GM12878 (cell line): ENCODE measurements at regions not wholly inside any gene's neighbourhood (a gene's known extent, or its start where the extent isn't known, plus 50 kb on each side); places are given as distances from the start of the nearest gene placed in this dataset.
A peak's percentile ranks its signal among the peaks of the same experiment; 100 is the strongest.

Source experiments
- IKZF1 ChIP-seq: fragments of 450-650 bp; conservative IDR thresholded peaks from 2 replicates; pipeline ENCODE4 v1.6.1; 2017; ENCODE audit warnings: antibody characterized with exemption, mild to moderate bottlenecking
- IKZF2 ChIP-seq, 2 experiments: fragments of 450-650 bp; IDR thresholded peaks; 2 replicates each; pipeline ENCODE4 v1.6.1; 2017; ENCODE audit warnings: mild to moderate bottlenecking in 2 of 2, moderate library complexity in 2 of 2
- JUND ChIP-seq: IDR thresholded peaks from 2 replicates; pipeline ENCODE4 v1.6.1; 2012; ENCODE audit warnings: low read depth, mild to moderate bottlenecking, low read length, improper control_type of control experiment, moderate library complexity
- MEF2A ChIP-seq: IDR thresholded peaks from 2 replicates; pipeline ENCODE4 v1.6.1; 2011; ENCODE audit warnings: low read depth, mild to moderate bottlenecking, low read length, moderate library complexity; ENCODE audit not compliant: insufficient read depth
- MTA2 ChIP-seq: fragments of 450-650 bp; IDR thresholded peaks from 2 replicates; pipeline ENCODE4 v1.6.1; 2016; ENCODE audit warnings: low read depth, mild to moderate bottlenecking, moderate library complexity
- NBN ChIP-seq: fragments of 450-650 bp; IDR thresholded peaks from 2 replicates; pipeline ENCODE4 v1.6.1; 2016
- NFIC ChIP-seq: IDR thresholded peaks from 2 replicates; pipeline ENCODE4 v1.6.1; 2012; ENCODE audit warnings: low read depth, mild to moderate bottlenecking, inconsistent platforms, low read length, moderate library complexity
- POU2F2 ChIP-seq: IDR thresholded peaks from 3 replicates; pipeline ENCODE4 v1.6.1; 2011; ENCODE audit warnings: low read depth, mild to moderate bottlenecking, low read length, borderline replicate concordance
- ZNF24 ChIP-seq: fragments of 450-650 bp; IDR thresholded peaks from 2 replicates; pipeline ENCODE4 v1.6.1; 2017; ENCODE audit warnings: antibody characterized with exemption, mild to moderate bottlenecking
- ZNF384 ChIP-seq: IDR thresholded peaks from 2 replicates; pipeline ENCODE4 v1.6.1; 2012; ENCODE audit warnings: low read depth, mild to moderate bottlenecking, low read length, improper control_type of control experiment, borderline replicate concordance
- TF ChIP-seq, protein P1 (sequence below): fragments of 450-650 bp; IDR thresholded peaks from 2 replicates; pipeline ENCODE4 v1.6.1; 2017; ENCODE audit warnings: mild to moderate bottlenecking, moderate library complexity
- TF ChIP-seq, protein P2 (sequence below): fragments of 450-650 bp; IDR thresholded peaks from 2 replicates; pipeline ENCODE4 v1.6.1; 2017; ENCODE audit warnings: low read depth, mild to moderate bottlenecking, moderate library complexity
- TF ChIP-seq, protein P3 (sequence below): IDR thresholded peaks from 2 replicates; pipeline ENCODE4 v1.6.1; 2012; ENCODE audit warnings: mild to moderate bottlenecking, low read depth, low read length

DNA sequence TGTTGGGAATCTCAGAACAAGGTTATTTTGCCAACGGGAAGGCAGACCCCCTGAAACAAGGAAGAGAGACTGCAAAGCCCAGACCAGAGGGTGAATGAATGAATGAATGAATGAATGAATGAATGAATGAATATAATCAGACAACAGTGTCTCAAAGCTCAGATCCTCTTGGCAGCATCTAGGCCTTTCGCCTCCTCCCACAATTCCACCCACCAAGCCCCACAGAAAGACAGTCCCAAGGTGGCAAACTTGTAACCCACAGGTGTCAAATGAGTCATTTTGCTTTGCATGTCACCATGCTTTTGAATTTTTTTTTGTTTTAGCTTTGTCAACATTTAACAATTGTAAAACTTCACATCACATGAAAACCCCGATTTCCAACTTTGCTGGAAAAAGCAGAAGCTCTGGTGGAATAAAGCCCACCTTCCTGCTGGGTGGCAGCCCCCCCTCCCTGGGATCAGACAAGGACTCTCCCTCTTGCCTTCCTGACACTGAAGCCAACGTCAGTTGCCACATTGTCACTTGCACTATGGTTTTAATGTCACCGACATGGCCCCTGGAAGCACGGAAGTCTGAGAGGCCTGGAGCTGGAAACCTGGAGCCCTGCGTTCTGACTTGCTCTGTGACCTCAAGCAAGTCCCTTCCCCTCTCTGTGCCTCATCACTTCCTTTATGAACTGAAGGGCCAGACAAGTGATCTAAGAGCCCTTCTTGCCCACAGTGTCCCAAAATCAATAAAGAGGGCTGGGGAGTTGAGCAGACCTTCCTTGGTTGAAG is 134.6 kb upstream of the RUNX3 start (continued):
- TF ChIP-seq, protein P1, sequence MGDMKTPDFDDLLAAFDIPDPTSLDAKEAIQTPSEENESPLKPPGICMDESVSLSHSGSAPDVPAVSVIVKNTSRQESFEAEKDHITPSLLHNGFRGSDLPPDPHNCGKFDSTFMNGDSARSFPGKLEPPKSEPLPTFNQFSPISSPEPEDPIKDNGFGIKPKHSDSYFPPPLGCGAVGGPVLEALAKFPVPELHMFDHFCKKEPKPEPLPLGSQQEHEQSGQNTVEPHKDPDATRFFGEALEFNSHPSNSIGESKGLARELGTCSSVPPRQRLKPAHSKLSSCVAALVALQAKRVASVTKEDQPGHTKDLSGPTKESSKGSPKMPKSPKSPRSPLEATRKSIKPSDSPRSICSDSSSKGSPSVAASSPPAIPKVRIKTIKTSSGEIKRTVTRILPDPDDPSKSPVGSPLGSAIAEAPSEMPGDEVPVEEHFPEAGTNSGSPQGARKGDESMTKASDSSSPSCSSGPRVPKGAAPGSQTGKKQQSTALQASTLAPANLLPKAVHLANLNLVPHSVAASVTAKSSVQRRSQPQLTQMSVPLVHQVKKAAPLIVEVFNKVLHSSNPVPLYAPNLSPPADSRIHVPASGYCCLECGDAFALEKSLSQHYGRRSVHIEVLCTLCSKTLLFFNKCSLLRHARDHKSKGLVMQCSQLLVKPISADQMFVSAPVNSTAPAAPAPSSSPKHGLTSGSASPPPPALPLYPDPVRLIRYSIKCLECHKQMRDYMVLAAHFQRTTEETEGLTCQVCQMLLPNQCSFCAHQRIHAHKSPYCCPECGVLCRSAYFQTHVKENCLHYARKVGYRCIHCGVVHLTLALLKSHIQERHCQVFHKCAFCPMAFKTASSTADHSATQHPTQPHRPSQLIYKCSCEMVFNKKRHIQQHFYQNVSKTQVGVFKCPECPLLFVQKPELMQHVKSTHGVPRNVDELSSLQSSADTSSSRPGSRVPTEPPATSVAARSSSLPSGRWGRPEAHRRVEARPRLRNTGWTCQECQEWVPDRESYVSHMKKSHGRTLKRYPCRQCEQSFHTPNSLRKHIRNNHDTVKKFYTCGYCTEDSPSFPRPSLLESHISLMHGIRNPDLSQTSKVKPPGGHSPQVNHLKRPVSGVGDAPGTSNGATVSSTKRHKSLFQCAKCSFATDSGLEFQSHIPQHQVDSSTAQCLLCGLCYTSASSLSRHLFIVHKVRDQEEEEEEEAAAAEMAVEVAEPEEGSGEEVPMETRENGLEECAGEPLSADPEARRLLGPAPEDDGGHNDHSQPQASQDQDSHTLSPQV: no peak
- TF ChIP-seq ZNF384 (peak; percentile 38; the same call in 1 of the 2 replicates), POU2F2 (peak; percentile 53; the same call in 1 of the 3 replicates), JUND (peak; percentile 47; the same call in 1 of the 2 replicates), MTA2 (peak; percentile 60; the same call in 1 of the 2 replicates), IKZF2 (IDR thresholded peaks at IDR 0.05) (peak; percentile 72 to 78; a peak in 3 of 4 replicates), MEF2A (no peak), NBN (0 out of 2 replicates have a peak, but pooled peaks have one; percentile 41), ZNF24 (peak; percentile 98), NFIC (no peak), IKZF1 (peak; percentile 71)
- TF ChIP-seq, protein P2, sequence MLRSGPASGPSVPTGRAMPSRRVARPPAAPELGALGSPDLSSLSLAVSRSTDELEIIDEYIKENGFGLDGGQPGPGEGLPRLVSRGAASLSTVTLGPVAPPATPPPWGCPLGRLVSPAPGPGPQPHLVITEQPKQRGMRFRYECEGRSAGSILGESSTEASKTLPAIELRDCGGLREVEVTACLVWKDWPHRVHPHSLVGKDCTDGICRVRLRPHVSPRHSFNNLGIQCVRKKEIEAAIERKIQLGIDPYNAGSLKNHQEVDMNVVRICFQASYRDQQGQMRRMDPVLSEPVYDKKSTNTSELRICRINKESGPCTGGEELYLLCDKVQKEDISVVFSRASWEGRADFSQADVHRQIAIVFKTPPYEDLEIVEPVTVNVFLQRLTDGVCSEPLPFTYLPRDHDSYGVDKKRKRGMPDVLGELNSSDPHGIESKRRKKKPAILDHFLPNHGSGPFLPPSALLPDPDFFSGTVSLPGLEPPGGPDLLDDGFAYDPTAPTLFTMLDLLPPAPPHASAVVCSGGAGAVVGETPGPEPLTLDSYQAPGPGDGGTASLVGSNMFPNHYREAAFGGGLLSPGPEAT: peak; percentile 52
- TF ChIP-seq, protein P3, sequence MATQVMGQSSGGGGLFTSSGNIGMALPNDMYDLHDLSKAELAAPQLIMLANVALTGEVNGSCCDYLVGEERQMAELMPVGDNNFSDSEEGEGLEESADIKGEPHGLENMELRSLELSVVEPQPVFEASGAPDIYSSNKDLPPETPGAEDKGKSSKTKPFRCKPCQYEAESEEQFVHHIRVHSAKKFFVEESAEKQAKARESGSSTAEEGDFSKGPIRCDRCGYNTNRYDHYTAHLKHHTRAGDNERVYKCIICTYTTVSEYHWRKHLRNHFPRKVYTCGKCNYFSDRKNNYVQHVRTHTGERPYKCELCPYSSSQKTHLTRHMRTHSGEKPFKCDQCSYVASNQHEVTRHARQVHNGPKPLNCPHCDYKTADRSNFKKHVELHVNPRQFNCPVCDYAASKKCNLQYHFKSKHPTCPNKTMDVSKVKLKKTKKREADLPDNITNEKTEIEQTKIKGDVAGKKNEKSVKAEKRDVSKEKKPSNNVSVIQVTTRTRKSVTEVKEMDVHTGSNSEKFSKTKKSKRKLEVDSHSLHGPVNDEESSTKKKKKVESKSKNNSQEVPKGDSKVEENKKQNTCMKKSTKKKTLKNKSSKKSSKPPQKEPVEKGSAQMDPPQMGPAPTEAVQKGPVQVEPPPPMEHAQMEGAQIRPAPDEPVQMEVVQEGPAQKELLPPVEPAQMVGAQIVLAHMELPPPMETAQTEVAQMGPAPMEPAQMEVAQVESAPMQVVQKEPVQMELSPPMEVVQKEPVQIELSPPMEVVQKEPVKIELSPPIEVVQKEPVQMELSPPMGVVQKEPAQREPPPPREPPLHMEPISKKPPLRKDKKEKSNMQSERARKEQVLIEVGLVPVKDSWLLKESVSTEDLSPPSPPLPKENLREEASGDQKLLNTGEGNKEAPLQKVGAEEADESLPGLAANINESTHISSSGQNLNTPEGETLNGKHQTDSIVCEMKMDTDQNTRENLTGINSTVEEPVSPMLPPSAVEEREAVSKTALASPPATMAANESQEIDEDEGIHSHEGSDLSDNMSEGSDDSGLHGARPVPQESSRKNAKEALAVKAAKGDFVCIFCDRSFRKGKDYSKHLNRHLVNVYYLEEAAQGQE: no peak
